ENCODE measurements at regions not wholly inside any gene's neighbourhood (a gene's known extent, or its start where the extent isn't known, plus 50 kb on each side); places are given as distances from the start of the nearest gene placed in this dataset.

- no peak for TF ChIP-seq CTCF (IDR thresholded peaks at IDR 0.05)
- no peak for TF ChIP-seq POLR2A (IDR thresholded peaks at IDR 0.05)
These were observed 155.2 kb upstream of the UBE2E1 start for GRCh38 chr3:23650371-23651140.
